HL-60 (cell line): ENCODE measurements at regions not wholly inside any gene's neighbourhood (a gene's known extent, or its start where the extent isn't known, plus 50 kb on each side); places are given as distances from the start of the nearest gene placed in this dataset.

Source experiments
- DNase-seq, 2 experiments: peaks; one replicate each; pipeline ENCODE4 v3.0.0-alpha.2; 2010 to 2020; ENCODE audit warnings: low read depth in 1 of 2, low spot score in 1 of 2
- H3K27ac ChIP-seq: fragments of 250-450 bp; sonication (Bioruptor Pico); replicated peaks from 2 replicates; pipeline ENCODE4 v1.5.1; 2020; ENCODE audit warnings: mild to moderate bottlenecking, moderate library complexity
- H3K27me3 ChIP-seq: fragments of 250-450 bp; sonication (Bioruptor Pico); 2 replicates; pipeline ENCODE4 v1.5.1; 2021; ENCODE audit warnings: mild to moderate bottlenecking, moderate library complexity; ENCODE audit not compliant: insufficient read depth, poor library complexity, severe bottlenecking
- H3K4me3 ChIP-seq: replicated peaks from 2 replicates; pipeline ENCODE4 v1.5.1; 2011; ENCODE audit warnings: mild to moderate bottlenecking, control low read depth, low read length; ENCODE audit not compliant: insufficient read depth
- GABPA ChIP-seq: IDR thresholded peaks from 2 replicates; pipeline ENCODE4 v1.6.1; 2012; ENCODE audit warnings: low read depth
- POLR2AphosphoS5 ChIP-seq: IDR thresholded peaks from 2 replicates; pipeline ENCODE4 v1.6.1; 2012; ENCODE audit warnings: low read depth
- SPI1 ChIP-seq: IDR thresholded peaks from 2 replicates; pipeline ENCODE4 v1.6.1; 2012; ENCODE audit warnings: low read depth, mild to moderate bottlenecking, borderline replicate concordance
- TF ChIP-seq, protein P1 (sequence below): IDR thresholded peaks from 2 replicates; pipeline ENCODE4 v1.6.1; 2012; ENCODE audit warnings: low read depth; ENCODE audit not compliant: insufficient replicate concordance
- TF ChIP-seq, protein P2 (sequence below): IDR thresholded peaks from one replicate; pipeline ENCODE4 v1.5.1; 2011; ENCODE audit warnings: low read length, control low read depth, inconsistent platforms; ENCODE audit not compliant: insufficient read depth

- no peak overlapping the region for H3K4me3 ChIP-seq
- H3K27ac ChIP-seq, result no peak overlapping the region
- H3K27me3 ChIP-seq, result no peaks in the 10 kb centered on the region
- TF ChIP-seq, protein P1, sequence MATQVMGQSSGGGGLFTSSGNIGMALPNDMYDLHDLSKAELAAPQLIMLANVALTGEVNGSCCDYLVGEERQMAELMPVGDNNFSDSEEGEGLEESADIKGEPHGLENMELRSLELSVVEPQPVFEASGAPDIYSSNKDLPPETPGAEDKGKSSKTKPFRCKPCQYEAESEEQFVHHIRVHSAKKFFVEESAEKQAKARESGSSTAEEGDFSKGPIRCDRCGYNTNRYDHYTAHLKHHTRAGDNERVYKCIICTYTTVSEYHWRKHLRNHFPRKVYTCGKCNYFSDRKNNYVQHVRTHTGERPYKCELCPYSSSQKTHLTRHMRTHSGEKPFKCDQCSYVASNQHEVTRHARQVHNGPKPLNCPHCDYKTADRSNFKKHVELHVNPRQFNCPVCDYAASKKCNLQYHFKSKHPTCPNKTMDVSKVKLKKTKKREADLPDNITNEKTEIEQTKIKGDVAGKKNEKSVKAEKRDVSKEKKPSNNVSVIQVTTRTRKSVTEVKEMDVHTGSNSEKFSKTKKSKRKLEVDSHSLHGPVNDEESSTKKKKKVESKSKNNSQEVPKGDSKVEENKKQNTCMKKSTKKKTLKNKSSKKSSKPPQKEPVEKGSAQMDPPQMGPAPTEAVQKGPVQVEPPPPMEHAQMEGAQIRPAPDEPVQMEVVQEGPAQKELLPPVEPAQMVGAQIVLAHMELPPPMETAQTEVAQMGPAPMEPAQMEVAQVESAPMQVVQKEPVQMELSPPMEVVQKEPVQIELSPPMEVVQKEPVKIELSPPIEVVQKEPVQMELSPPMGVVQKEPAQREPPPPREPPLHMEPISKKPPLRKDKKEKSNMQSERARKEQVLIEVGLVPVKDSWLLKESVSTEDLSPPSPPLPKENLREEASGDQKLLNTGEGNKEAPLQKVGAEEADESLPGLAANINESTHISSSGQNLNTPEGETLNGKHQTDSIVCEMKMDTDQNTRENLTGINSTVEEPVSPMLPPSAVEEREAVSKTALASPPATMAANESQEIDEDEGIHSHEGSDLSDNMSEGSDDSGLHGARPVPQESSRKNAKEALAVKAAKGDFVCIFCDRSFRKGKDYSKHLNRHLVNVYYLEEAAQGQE, result no peak
- DNase-seq, result no peak
Measured at GRCh38 chr17:54836723-54837462, 63.8 kb upstream of the TOM1L1 start.

DNA sequence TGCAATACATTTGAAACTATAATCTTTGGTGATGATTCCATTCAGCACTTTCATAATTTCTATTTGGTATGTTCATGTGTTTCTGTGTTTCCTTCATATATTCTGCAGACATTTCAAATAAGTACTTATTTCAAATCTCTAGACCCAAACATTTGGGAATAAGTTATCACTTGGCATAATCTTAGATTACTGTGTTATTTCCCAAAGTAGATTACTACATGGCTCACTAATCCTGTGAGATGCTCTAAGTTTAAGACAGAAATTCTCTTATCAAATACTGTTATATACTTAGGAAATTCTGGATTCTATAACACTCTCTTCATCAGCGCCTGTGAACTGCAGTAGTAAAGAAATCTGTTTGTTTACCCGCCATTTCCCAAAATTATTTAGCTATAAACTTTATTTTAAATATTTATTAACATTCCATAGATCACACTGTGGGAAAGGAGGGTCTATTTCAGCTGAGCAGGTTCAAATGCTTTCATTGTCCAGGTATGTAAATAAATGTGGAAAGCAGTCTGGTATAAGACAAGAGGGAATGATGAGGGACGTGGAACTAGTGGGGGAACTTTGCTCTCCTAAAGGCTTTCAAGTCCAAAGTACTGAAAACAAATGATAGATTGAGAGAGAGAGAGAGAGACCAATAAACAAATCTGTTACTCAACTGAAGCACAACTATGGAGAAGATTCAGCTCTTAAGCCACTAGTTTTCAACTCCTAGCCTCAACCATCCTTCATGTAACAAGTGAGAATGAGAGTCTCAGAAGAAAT, 61.8 kb upstream of the TOM1L1 start:
- Histone ChIP-seq H3K4me3 (no peak overlapping the region), H3K27ac (no peak overlapping the region), H3K27me3 (no peaks in the 10 kb centered on the region)
- TF ChIP-seq, protein P2, sequence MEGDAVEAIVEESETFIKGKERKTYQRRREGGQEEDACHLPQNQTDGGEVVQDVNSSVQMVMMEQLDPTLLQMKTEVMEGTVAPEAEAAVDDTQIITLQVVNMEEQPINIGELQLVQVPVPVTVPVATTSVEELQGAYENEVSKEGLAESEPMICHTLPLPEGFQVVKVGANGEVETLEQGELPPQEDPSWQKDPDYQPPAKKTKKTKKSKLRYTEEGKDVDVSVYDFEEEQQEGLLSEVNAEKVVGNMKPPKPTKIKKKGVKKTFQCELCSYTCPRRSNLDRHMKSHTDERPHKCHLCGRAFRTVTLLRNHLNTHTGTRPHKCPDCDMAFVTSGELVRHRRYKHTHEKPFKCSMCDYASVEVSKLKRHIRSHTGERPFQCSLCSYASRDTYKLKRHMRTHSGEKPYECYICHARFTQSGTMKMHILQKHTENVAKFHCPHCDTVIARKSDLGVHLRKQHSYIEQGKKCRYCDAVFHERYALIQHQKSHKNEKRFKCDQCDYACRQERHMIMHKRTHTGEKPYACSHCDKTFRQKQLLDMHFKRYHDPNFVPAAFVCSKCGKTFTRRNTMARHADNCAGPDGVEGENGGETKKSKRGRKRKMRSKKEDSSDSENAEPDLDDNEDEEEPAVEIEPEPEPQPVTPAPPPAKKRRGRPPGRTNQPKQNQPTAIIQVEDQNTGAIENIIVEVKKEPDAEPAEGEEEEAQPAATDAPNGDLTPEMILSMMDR, result no peak
- TF ChIP-seq POLR2AphosphoS5 (no peak), GABPA (no peak), SPI1 (no peak)
- TF ChIP-seq, protein P1, result no peak
- DNase-seq, result no peak

GRCh38 chr17:54839447-54839846, 61.2 kb upstream of the TOM1L1 start:
- H3K27me3 ChIP-seq, result no peaks in the 10 kb centered on the region
- no peak overlapping the region for H3K4me3 ChIP-seq
- TF ChIP-seq POLR2AphosphoS5 (no peak), SPI1 (no peak), GABPA (no peak)
- TF ChIP-seq, protein P1, result no peak
- TF ChIP-seq, protein P2, result no peak
- DNase-seq, result no peak
- H3K27ac ChIP-seq, result no peak overlapping the region
